ENCODE measurements at regions not wholly inside any gene's neighbourhood (a gene's known extent, or its start where the extent isn't known, plus 50 kb on each side); places are given as distances from the start of the nearest gene placed in this dataset.

DNA sequence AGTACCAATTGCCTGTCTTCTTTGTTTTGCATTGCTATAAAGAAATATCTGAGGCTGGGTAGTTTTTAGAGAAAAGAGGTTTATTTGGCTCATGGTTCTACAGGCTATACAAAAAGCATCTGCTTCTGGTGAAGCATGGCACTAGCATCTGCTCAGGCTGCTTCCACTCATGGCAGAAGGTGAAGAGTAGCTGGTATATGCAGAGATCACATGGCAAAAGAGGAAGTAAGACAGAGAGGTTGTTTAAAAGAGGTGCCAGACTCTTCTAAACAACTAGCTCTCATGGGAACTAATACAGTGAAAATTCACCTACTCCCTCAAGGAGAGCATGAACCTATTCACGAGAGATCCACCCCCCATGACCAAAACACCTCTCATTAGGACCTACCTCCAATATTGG is 56.7 kb upstream of the GUCA2B start:
- H3K4me1 ChIP-seq (ENCODE audit: insufficient read depth, low read length): no peaks in the 10 kb centered on the region
- H3K9ac ChIP-seq (ENCODE audit: low read depth, low read length): no peak overlapping the region
- H3K9me3 ChIP-seq (ENCODE audit: insufficient read depth, low read depth, low read length): no peaks in the 10 kb centered on the region
- H3K36me3 ChIP-seq (ENCODE audit: insufficient read depth, low read length): no peaks in the 10 kb centered on the region
- H3K27ac ChIP-seq (ENCODE audit: low read depth, low read length): no peak overlapping the region
- 83% methylated on average over 1 of the region's 1 CpG for WGBS
- no peak overlapping the region for H3K4me3 ChIP-seq (ENCODE audit: low read length)
- no peaks in the 10 kb centered on the region for H3K27me3 ChIP-seq (ENCODE audit: insufficient read depth, low read length)

DNA sequence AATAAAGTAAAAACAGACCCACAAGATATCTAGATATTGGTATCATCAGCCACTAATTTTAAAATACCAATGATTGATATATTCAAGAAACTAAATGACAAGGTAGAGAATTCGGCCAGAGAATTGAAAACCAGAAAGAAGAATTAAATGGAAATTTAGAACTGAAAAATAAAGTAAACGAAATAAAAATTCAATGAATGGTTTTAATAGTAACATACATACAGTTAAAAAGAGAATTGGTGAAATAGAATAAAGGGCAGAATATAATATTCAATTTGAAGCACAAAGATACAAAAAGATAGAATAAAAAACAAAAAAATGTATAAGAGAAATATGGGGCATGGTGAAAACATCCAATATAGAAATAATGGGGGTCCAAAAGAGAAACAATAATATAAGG is 64.0 kb upstream of the GUCA2B start:
- Histone ChIP-seq H3K36me3 (ENCODE audit: insufficient read depth, low read length) (no peaks in the 10 kb centered on the region), H3K4me3 (ENCODE audit: low read length) (no peak overlapping the region), H3K9me3 (ENCODE audit: insufficient read depth, low read depth, low read length) (peaks cover 3% of the 10 kb centered on the region; the same call in 1 of the 2 replicates), H3K9ac (ENCODE audit: low read depth, low read length) (no peak overlapping the region), H3K4me1 (ENCODE audit: insufficient read depth, low read length) (peaks cover 7% of the 10 kb centered on the region; the same call in 1 of the 2 replicates), H3K27ac (ENCODE audit: low read depth, low read length) (no peak overlapping the region), H3K27me3 (ENCODE audit: insufficient read depth, low read length) (no peaks in the 10 kb centered on the region)
- WGBS: 100% methylated on average over 2 of the region's 2 CpGs

DNA sequence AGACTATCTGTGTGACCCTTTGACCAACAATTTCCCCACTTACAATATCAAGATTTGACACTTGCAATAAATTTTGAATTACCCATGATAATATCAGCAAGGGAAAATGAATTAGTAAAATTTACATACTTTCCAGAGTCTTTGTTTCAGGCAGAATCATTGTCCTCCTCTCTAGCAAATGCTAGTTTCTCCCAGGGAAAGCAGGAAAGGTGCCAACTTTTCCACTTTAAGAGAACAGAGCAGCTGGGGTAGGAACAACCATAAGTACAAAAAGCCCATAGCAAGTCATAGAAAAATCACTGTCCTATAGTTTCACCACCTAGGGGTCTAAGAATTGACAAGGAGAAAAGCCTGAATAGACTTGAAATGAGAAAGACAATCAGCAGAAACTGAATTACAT is 67.1 kb upstream of the GUCA2B start:
- H3K27me3 ChIP-seq (ENCODE audit: insufficient read depth, low read length): no peaks in the 10 kb centered on the region
- no peak overlapping the region for H3K27ac ChIP-seq (ENCODE audit: low read depth, low read length)
- H3K4me3 ChIP-seq (ENCODE audit: low read length): no peak overlapping the region

DNA sequence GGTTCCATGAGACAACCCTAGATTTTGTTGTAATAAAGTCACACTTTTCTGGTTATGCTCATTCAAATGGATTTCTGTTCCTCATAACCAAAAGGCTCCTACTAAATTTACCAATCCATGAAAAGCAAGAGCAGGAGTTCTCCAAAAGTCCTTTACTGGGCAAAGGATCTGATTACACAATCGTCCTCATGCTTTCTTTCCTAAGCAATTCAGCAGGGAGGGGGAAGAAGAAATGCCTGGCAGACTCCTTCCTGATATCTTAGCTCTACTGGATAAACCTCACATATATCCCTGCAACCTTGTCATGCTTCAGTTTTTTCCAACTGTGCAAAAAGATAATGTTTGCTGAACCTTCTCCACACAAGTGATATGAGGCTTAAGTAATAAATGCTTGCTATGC is 67.6 kb upstream of the GUCA2B start:
- H3K4me3 ChIP-seq (ENCODE audit: low read length): no peak overlapping the region
- no peak overlapping the region for H3K27ac ChIP-seq (ENCODE audit: low read depth, low read length)
- H3K27me3 ChIP-seq (ENCODE audit: insufficient read depth, low read length): no peaks in the 10 kb centered on the region
- peaks cover 7% of the 10 kb centered on the region; the same call in 1 of the 2 replicates for H3K4me1 ChIP-seq (ENCODE audit: insufficient read depth, low read length)
- WGBS: 63% methylated on average over 1 of the region's 1 CpG
- no peak overlapping the region for H3K9ac ChIP-seq (ENCODE audit: low read depth, low read length)
- no peaks in the 10 kb centered on the region for H3K36me3 ChIP-seq (ENCODE audit: insufficient read depth, low read length)
- H3K9me3 ChIP-seq (ENCODE audit: insufficient read depth, low read depth, low read length): peaks cover 3% of the 10 kb centered on the region; the same call in 1 of the 2 replicates

More for the DNA sequence above, 67.1 kb upstream of the GUCA2B start:
- Histone ChIP-seq H3K36me3 (ENCODE audit: insufficient read depth, low read length) (no peaks in the 10 kb centered on the region), H3K4me1 (ENCODE audit: insufficient read depth, low read length) (peaks cover 7% of the 10 kb centered on the region; the same call in 1 of the 2 replicates), H3K9me3 (ENCODE audit: insufficient read depth, low read depth, low read length) (peaks cover 3% of the 10 kb centered on the region; the same call in 1 of the 2 replicates), H3K9ac (ENCODE audit: low read depth, low read length) (no peak overlapping the region)

GRCh38 chr1:42081475-42081874 is 71.7 kb upstream of the GUCA2B start:
- WGBS: 92% methylated on average over 2 of the region's 2 CpGs
- H3K9ac ChIP-seq (ENCODE audit: low read depth, low read length): no peak overlapping the region
- no peaks in the 10 kb centered on the region for H3K36me3 ChIP-seq (ENCODE audit: insufficient read depth, low read length)
- H3K9me3 ChIP-seq (ENCODE audit: insufficient read depth, low read depth, low read length): no peaks in the 10 kb centered on the region
- H3K4me3 ChIP-seq (ENCODE audit: low read length): no peak overlapping the region
- no peaks in the 10 kb centered on the region for H3K27me3 ChIP-seq (ENCODE audit: insufficient read depth, low read length)
- H3K27ac ChIP-seq (ENCODE audit: low read depth, low read length): no peak overlapping the region
- H3K4me1 ChIP-seq (ENCODE audit: insufficient read depth, low read length): peaks cover 7% of the 10 kb centered on the region; the same call in 1 of the 2 replicates

- WGBS: 74% methylated on average over 2 of the region's 2 CpGs
- Histone ChIP-seq H3K9me3 (ENCODE audit: insufficient read depth, low read depth, low read length) (no peaks in the 10 kb centered on the region), H3K27ac (ENCODE audit: low read depth, low read length) (no peak overlapping the region), H3K4me1 (ENCODE audit: insufficient read depth, low read length) (no peaks in the 10 kb centered on the region), H3K4me3 (ENCODE audit: low read length) (no peak overlapping the region), H3K36me3 (ENCODE audit: insufficient read depth, low read length) (no peaks in the 10 kb centered on the region), H3K9ac (ENCODE audit: low read depth, low read length) (no peak overlapping the region), H3K27me3 (ENCODE audit: insufficient read depth, low read length) (peaks cover 14% of the 10 kb centered on the region; the same call in 1 of the 2 replicates)
Observed at GRCh38 chr1:42075179-42075578, 78.0 kb upstream of the GUCA2B start.

- Histone ChIP-seq H3K9ac (ENCODE audit: low read depth, low read length) (no peak overlapping the region), H3K9me3 (ENCODE audit: insufficient read depth, low read depth, low read length) (no peaks in the 10 kb centered on the region), H3K4me1 (ENCODE audit: insufficient read depth, low read length) (no peaks in the 10 kb centered on the region), H3K27me3 (ENCODE audit: insufficient read depth, low read length) (peaks cover 17% of the 10 kb centered on the region; the same call in 1 of the 2 replicates), H3K4me3 (ENCODE audit: low read length) (no peak overlapping the region), H3K27ac (ENCODE audit: low read depth, low read length) (no peak overlapping the region), H3K36me3 (ENCODE audit: insufficient read depth, low read length) (no peaks in the 10 kb centered on the region)
- 83% methylated on average over 2 of the region's 2 CpGs for WGBS
Observed at GRCh38 chr1:42070996-42071395, 82.2 kb upstream of the GUCA2B start.

DNA sequence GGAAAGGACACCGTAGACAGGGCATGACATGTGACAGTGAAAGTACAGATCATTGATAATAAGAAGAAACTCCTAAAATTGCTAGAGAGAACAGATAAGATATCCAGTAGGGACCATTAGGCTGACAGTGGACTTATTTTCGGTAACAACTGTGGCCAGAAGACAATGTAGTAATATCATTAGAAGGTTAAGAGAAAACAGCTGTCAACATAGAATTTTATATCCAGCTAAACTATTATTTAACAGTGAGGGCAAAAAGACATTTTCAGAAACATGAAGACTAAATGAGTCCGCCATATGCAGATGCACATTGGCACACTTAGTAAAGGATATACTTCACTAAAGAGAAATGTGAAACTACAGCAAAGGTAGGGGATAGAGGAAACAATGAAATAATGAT is 95.4 kb upstream of the GUCA2B start:
- Histone ChIP-seq H3K4me3 (ENCODE audit: low read length) (no peak overlapping the region), H3K27me3 (ENCODE audit: insufficient read depth, low read length) (no peaks in the 10 kb centered on the region), H3K9me3 (ENCODE audit: insufficient read depth, low read depth, low read length) (peaks cover 10% of the 10 kb centered on the region), H3K27ac (ENCODE audit: low read depth, low read length) (no peak overlapping the region), H3K4me1 (ENCODE audit: insufficient read depth, low read length) (no peaks in the 10 kb centered on the region), H3K9ac (ENCODE audit: low read depth, low read length) (no peak overlapping the region), H3K36me3 (ENCODE audit: insufficient read depth, low read length) (no peaks in the 10 kb centered on the region)
- WGBS: 87% methylated on average over 3 of the region's 3 CpGs

GRCh38 chr1:42056460-42056859 is 96.8 kb upstream of the GUCA2B start:
- Histone ChIP-seq H3K36me3 (ENCODE audit: insufficient read depth, low read length) (no peaks in the 10 kb centered on the region), H3K4me3 (ENCODE audit: low read length) (no peak overlapping the region), H3K27me3 (ENCODE audit: insufficient read depth, low read length) (no peaks in the 10 kb centered on the region), H3K4me1 (ENCODE audit: insufficient read depth, low read length) (no peaks in the 10 kb centered on the region), H3K9me3 (ENCODE audit: insufficient read depth, low read depth, low read length) (peaks cover 10% of the 10 kb centered on the region), H3K27ac (ENCODE audit: low read depth, low read length) (no peak overlapping the region), H3K9ac (ENCODE audit: low read depth, low read length) (no peak overlapping the region)

DNA sequence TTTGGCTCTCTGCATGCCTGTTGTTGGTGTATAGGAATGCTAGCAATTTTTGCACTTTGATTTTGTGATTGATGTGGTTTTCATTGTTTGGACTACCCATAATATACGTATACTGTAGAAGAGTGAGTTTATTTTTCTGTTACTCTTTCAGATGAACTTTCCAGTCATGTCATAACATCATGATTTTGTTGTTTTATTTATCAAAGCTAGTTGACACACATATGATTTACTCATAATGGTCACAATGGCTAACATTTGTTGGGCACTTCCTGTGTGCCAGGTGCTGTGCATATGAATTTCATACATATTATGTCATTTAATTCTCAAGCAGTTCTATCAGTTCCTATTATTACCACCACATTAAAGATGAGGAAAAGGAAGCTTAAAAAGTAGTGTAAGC is 98.1 kb upstream of the GUCA2B start:
- Histone ChIP-seq H3K4me1 (ENCODE audit: insufficient read depth, low read length) (no peaks in the 10 kb centered on the region), H3K9ac (ENCODE audit: low read depth, low read length) (no peak overlapping the region), H3K27me3 (ENCODE audit: insufficient read depth, low read length) (no peaks in the 10 kb centered on the region), H3K27ac (ENCODE audit: low read depth, low read length) (no peak overlapping the region), H3K9me3 (ENCODE audit: insufficient read depth, low read depth, low read length) (peaks cover 10% of the 10 kb centered on the region), H3K36me3 (ENCODE audit: insufficient read depth, low read length) (no peaks in the 10 kb centered on the region), H3K4me3 (ENCODE audit: low read length) (no peak overlapping the region)
- WGBS: no CpG with 5 or more reads among the region's 1 CpG

DNA sequence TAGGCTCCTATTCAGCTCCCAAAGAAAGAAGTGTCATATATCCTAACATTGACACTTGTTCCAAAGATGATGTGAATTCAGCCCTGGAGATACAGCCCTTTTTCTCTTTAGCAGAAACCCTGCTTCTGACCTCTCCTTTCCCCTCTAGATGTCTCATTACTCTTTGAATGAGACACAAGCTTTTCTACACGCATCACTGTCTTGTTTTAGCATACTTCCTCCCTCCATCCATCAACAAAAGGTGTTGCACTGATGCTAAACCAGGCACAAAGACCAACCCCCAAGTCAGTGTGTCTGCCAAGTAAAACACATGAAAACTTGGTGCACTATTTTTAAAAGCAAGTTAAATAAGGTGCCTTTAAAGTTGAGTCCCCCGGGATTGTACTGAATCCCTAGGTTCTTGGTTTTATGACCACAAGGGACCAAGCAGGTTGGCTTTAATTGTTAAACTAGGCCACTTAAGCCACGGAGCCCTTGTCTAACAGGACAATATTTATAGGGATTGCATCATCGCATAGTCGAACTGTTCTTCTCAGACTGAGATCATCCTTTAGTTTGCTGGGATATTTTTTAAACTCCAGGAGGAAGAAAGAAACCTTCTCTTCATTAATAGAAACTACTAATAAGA is 101.0 kb upstream of the GUCA2B start:
- Histone ChIP-seq H3K36me3 (ENCODE audit: insufficient read depth, low read length) (no peaks in the 10 kb centered on the region), H3K27ac (ENCODE audit: low read depth, low read length) (no peak overlapping the region), H3K9ac (ENCODE audit: low read depth, low read length) (no peak overlapping the region), H3K9me3 (ENCODE audit: insufficient read depth, low read depth, low read length) (no peaks in the 10 kb centered on the region), H3K27me3 (ENCODE audit: insufficient read depth, low read length) (no peaks in the 10 kb centered on the region), H3K4me3 (ENCODE audit: low read length) (no peak overlapping the region), H3K4me1 (ENCODE audit: insufficient read depth, low read length) (no peaks in the 10 kb centered on the region)
- WGBS: 91% methylated on average over 5 of the region's 5 CpGs

DNA sequence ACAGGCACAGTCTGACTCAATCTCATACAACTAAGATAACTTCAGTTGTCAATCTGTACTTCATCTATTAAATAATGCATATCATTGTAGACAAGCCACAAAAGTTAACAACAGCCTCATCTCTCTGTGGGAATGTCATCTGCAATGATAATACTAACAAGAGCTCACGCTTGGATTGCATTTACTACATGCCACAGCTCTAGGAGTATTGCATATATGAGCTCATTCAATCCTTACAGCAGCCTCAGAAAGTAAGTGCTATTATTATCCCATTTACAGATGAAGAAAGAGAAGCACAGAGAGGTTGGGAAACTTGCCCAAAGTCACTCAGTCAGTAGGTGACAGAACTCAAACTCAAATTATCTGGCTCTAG is 105.7 kb upstream of the GUCA2B start:
- peaks cover 4% of the 10 kb centered on the region; the same call in 1 of the 2 replicates for H3K4me1 ChIP-seq (ENCODE audit: insufficient read depth, low read length)
- H3K36me3 ChIP-seq (ENCODE audit: insufficient read depth, low read length): no peaks in the 10 kb centered on the region
- no peaks in the 10 kb centered on the region for H3K9me3 ChIP-seq (ENCODE audit: insufficient read depth, low read depth, low read length)
- WGBS: 85% methylated on average over 1 of the region's 1 CpG
- no peak overlapping the region for H3K9ac ChIP-seq (ENCODE audit: low read depth, low read length)
- H3K4me3 ChIP-seq (ENCODE audit: low read length): no peak overlapping the region
- no peak overlapping the region for H3K27ac ChIP-seq (ENCODE audit: low read depth, low read length)
- no peaks in the 10 kb centered on the region for H3K27me3 ChIP-seq (ENCODE audit: insufficient read depth, low read length)

Data from HUES64 (cell line).